NCI-H460 (cell line): ENCODE measurements at regions not wholly inside any gene's neighbourhood (a gene's known extent, or its start where the extent isn't known, plus 50 kb on each side); places are given as distances from the start of the nearest gene placed in this dataset.
A peak's percentile ranks its signal among the peaks of the same experiment; 100 is the strongest.
"Not testable (repeated sequence)": the region's sequence is repeated elsewhere in the genome, so short reads cannot be mapped to it uniquely, and the experiment has no call there.

ENCODE experiments used
- DNase-seq: peaks from one replicate; pipeline ENCODE4 v3.0.0-alpha.2; 2016; ENCODE audit warnings: low read depth; ENCODE audit errors: extremely low read depth

DNA sequence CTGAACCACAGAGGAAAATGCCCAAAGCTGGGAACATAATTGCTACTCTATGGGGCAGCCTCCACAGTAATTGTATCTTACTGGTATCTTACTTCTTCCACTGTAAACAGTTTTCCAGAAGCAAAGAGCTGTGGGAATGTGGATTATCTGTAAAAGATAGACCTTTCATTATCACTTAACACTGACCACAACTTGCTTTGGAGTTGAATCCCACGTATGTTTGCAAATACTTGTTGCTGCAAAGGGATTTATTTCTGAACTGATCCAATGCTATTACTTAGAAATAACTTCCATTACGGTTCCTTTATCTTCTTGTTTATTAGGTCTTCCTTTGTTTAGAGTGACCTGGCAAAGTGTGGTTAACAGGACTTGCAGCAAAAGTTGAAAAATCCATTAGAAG lies 218.1 kb downstream of the KCTD12 start:
- no peak for DNase-seq

DNA sequence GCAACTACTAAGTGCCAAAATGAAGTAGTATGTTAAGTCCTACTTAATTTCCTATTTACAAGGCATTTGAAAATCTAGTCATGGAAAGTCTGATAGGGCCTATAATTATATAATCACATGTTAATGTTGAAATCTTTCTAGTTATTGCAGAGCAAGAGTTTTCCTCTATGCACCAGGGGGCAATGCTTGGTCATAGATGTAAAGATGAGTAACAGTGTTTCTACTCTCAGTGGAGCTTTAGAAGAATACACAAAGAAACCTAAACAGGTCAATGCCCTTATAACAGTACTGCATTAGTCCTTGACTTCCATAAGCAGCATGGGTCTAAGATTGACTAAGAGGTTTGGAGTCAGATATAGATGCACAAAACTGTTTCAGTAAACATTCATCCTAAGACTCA lies 218.7 kb downstream of the KCTD12 start:
- DNase-seq, result peak; percentile 1

DNA sequence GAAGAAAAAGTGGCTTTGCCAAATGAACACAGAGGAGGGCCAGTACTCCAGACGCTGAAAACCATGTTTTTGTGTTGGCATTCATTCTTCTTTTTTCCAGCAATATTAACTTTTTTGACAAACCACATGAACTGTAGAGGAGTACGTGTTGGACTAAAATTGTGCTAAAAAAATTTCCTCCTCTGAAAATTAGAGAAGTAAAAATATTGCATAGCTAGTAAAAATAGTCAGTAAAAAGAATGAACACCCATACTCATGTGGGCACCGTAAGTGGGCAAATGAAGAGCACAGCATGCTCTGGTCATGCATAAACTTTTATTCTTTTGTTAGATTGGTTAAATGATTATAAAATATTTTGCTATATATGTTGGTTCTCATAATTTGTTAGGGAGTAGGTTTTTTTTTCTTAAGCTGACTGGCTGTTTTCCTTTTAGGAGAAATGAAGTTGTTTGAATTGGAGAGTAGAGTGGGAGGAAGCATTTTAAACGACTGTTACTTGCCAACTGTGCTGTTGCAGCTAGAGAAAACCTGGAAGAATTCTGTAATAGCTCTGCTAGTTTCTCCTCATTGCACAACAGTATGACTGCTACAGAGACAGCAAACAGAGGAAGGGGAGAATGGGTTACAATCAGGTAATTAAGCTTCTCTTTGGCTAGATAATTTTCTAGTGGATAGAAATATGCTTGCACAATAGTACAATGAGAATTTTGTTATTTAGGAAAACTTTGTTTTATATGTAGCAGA lies 222.4 kb downstream of the KCTD12 start:
- no peak for DNase-seq

DNA sequence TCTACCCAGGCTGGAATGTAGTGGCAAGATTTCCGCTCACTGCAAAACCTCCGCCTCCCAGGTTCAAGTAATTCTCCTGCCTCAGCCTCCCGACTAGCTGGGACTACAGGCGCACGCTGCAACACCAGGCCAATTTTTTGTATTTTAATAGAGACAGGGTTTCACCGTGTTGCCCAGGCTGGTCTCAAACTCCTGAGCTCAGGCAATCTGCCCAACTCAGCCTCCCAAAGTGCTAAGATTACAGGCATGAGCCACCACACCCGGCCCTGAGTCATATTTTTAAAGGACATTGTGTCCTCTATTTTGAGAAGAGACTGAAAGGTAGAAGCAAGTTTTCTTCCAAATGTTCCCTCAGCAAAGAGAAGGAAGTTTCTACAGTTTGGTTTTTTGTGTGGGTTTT lies 227.1 kb downstream of the KCTD12 start:
- not testable (repeated sequence) for DNase-seq

GRCh38 chr13:76656500-76656899 lies 229.7 kb downstream of the KCTD12 start:
- DNase-seq, result no peak

DNA sequence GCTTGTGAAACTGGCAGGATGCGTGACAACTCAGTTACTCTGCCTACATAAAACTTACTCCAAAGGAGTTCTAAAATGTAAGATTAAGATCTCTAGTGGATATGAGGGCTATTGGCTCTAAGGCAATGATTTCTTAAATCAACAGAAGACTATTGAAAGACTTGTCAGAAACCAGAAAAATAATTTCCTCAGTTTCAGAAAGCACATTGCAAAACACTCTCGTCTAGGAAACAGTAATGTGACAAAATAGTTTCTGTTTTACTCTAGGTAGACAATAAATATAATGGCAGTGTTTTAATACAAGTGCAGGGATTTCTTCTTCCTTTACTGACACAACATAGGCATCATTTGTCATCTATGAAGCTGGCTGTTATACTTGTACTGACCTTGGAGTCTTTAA lies 230.1 kb downstream of the KCTD12 start:
- DNase-seq, result no peak

- no peak for DNase-seq
These were observed 231.9 kb downstream of the KCTD12 start for GRCh38 chr13:76654263-76654662.

DNA sequence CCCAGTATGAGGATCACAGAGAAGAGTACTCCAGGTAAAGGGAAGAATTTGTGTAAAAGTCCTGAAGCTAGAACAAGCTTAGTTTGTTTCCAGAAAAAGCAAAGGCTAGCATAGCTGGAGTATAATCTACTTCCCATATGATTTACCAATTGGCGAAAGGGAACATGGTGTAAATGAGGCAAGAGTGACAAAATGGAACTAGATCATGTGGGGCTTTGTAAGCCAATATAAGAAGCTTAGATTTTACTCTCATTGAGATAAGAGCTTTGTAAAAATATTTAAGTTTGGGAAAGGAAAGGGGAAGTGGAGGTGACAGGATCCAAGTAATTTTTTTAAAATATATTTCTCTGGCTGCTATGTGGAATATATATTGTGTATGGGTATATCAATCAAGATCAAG lies 234.9 kb downstream of the KCTD12 start:
- no peak for DNase-seq

DNA sequence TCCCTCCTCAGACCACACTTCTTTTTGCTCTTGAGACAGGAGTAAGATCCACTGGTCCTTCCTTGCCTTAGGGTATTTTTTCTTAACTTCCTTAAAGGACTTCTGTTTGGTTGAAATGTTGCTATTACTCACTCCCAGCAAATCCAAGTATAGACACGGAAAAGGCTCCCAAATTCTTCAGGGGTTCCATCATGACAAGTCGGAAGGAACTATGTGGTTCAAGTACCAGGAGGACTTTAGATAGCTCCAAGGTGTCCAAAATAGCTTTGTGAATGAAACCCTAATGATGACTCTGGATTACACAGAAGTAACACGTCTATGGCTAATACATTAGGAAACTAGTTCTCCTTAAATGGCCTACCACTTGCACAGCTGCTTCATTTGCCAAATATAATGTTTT lies 238.7 kb downstream of the KCTD12 start:
- DNase-seq, result no peak

GRCh38 chr13:76646946-76647345 lies 239.3 kb downstream of the KCTD12 start:
- DNase-seq, result no peak

- no peak for DNase-seq
These were observed 240.6 kb downstream of the KCTD12 start for GRCh38 chr13:76645632-76646031.

DNA sequence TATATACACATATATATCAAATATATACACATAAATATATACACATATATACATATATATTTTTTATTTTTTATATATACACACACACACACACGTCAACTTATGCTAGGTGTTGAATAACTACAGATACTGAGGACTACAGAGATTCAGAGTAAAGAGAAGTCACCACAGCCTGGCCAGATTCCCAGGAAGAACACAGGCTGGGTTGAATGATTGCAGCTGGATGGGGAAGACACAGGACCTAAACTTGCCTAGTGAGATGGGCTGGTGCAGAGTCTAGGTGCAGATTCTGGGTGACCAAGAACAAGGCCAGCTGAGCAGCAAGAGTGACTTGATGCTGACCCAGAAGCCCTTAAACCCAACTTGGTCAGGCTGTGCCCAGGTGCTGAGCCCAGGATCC lies 241.3 kb downstream of the KCTD12 start:
- DNase-seq, result no peak

DNA sequence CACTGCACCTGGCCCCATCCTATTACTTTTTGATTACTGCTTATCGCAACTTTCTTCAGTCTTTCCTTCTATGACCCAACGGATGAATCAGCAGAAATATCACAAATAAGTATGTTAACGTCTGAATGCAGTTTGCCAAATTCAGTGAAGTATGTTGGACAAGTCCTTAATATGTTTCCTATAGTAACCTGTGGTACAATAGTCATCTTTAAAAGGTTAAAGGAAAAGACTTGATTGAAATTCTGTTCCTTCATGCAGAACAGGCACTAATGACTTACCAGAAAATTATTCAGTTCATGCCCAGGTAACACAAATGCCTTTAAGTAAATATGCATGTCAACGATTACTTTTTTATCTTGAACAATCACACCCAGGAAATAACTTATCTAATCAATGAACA lies 242.6 kb downstream of the KCTD12 start:
- no peak for DNase-seq

GRCh38 chr13:76641056-76641455 lies 245.1 kb downstream of the KCTD12 start:
- DNase-seq, result no peak

DNA sequence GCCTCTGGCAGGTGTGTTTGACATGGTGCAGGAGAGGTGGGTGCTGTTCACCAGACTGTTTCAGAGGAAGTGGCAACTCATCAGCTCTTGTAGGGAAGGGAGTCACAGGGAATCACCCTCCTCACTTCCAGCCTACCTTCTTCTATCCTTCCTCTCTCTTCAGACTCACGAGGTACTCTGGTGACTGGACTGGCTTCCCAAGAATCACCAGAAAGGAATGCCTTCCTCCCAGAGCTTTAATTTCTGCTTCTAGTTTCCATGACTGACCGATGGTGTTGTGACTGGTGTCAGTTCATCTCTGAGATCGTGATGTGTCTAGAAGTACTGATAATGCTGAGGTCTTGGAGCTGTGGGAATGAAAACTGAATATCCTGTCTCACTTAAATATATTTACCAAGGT lies 247.3 kb downstream of the KCTD12 start:
- DNase-seq, result no peak

DNA sequence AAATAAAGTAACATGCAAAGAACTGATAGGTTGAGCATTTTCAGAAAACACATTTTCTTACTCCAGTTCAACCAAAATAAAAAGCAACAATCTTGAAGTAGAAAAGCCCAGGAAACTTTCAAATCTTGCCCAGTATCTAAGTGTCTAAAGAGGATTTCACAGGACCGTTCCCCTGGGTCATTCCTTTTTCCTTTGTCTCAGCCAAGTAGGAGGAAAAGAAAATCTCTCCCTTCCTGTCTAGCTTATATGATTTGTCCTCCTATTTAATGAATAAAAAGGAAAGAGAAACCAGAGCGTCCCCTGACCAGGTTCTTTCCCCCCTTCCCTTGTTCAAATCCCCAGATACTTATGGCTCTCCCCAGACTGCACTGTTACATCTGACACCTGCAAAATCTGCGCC lies 248.0 kb downstream of the KCTD12 start:
- no peak for DNase-seq

- DNase-seq, result no peak
These were observed 248.5 kb downstream of the KCTD12 start for GRCh38 chr13:76637641-76638141.

DNA sequence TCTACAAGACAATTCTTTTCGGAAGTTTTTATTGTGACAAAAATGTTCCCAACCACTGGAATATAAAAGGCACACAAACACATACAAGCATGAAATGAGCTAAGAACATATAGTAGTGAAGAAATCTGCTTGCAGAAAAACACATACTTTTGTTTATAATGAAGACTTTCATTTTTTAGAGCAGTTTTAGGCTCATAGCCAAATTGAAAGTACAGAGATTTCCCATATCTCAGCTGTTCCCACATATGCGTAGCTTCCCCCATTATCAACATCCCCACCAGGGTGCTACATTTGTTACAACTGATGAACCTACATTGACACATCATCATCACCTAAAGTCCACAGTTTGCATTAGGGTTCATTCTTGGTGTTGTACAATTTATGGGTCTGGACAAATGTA lies 249.4 kb downstream of the KCTD12 start:
- no peak for DNase-seq

DNA sequence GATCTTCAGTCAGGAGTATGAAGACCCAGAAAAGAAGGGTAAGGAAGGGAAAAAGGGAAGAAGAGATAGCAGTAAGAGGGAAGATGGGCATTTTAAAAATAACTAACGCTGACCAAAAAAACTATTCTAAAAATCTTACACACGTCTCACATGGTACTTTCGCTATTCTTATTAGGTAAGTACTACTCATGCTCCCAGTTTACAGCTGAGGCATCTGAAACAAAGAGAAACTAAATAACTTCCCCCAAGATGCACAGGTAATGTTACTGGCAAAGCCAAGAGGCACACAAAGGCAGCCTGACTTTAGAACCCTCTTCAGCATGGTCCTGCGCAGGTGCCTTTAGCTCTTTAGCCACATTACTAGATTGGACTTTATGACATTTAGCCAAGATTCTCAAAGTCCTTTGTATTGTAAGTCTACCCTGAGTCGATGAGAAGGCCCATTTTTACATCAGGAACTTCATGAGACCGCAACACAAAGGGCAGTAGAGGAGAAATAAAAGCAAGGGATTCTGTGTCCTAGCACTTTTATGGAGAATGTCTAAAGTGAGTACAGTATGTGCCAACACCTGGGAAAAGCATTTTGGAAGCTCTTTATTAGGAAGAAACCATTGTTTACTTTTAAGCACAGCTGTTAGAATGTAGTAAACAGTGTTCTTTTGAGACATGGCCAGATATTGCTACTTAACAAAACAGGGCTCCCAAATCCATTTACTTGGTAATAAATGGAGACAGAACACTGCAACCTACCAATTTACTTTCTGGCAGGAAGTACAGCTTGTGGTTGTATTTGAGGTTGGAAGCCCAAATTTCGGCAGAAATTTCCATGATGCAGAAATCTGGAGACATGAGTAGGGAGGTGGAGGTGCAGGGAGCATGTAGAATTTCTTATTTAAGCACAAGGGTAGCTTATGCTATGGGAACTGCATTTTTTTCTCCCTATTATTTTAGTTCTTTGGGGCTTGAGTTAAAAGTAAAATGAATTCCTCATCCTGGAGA lies 250.7 kb downstream of the KCTD12 start:
- no peak for DNase-seq

DNA sequence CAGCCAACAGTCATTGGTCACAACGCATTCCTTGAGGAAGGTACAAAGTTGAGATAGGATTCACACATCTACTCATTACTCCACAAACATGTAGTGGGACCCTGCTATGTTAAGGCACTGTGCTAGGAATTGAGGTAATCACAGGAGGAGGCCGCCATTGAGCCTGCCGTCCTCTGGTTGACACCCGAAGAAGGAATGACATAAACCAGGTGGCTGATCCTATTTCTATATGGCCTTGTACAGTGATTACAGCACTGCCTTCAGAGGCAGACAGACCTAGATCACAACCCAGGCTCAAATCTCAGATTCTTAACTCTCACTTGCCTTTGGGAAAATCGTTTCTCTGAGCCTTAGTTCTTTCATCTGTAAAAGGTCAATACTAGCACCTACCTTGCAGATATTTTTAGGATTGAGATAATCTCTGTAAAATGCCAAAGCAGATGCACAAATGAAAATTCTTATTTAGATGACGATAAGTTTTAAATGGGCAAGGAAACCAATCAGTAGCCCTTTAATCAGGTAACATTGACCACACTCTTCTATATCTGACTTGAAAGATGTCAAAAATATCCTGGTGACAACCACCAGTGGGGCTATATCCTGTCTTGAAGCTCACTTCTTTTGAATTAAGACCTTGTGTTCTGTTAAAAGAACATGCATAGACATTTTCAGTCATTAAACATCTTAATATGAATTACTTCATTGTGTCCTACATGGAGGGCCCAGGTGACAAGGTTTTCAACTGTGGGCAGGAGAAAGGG lies 251.6 kb downstream of the KCTD12 start:
- DNase-seq, result no peak
